Fibroblast of lung (primary cell): ENCODE measurements at regions not wholly inside any gene's neighbourhood (a gene's known extent, or its start where the extent isn't known, plus 50 kb on each side); places are given as distances from the start of the nearest gene placed in this dataset.

Experiments used
- DNase-seq, 2 donors: peaks; one replicate each; pipeline versions ENCODE4 v3.0.0 to v3.0.0-alpha.2; 2010; ENCODE audit warnings: low read depth in 2 of 2
- H2AFZ ChIP-seq: 2 replicates; pipeline ENCODE4 v1.5.1; 2012; ENCODE audit warnings: low read length, control low read depth, inconsistent platforms
- H3K27ac ChIP-seq: 2 replicates; pipeline ENCODE4 v1.5.1; 2011; ENCODE audit warnings: low read length, control low read depth; ENCODE audit not compliant: insufficient read depth
- H3K27me3 ChIP-seq: 2 replicates; pipeline ENCODE4 v1.5.1; 2011; ENCODE audit warnings: mild to moderate bottlenecking, low read length; ENCODE audit not compliant: control insufficient read depth, insufficient read depth
- H3K36me3 ChIP-seq: 2 replicates; pipeline ENCODE4 v1.5.1; 2011; ENCODE audit warnings: low read length; ENCODE audit not compliant: control insufficient read depth, insufficient read depth
- H3K4me1 ChIP-seq: 2 replicates; pipeline ENCODE4 v1.5.1; 2011; ENCODE audit warnings: low read length; ENCODE audit not compliant: control insufficient read depth, insufficient read depth; ENCODE audit errors: extremely low read depth
- H3K4me2 ChIP-seq: 2 replicates; pipeline ENCODE4 v1.5.1; 2011; ENCODE audit warnings: low read length, control low read depth; ENCODE audit not compliant: insufficient read depth; ENCODE audit errors: extremely low read depth
- H3K4me3 ChIP-seq, 4 experiments: fragments of 200-600 bp in 1 of 4; sonication (generic) in 1 of 4; replicated peaks in 1 of 4; 2 replicates each; pipeline ENCODE4 v1.5.1; 2011 to 2016; ENCODE audit warnings: low read length in 4 of 4, low read depth in 3 of 4, mild to moderate bottlenecking in 3 of 4, control low read depth in 2 of 4, inconsistent platforms in 1 of 4, mixed read lengths in 1 of 4; ENCODE audit not compliant: insufficient read depth in 1 of 4; ENCODE audit errors: control extremely low read depth in 1 of 4
- H3K79me2 ChIP-seq: 2 replicates; pipeline ENCODE4 v1.5.1; 2012; ENCODE audit warnings: mild to moderate bottlenecking, low read length, inconsistent platforms; ENCODE audit not compliant: control insufficient read depth, insufficient read depth
- H3K9ac ChIP-seq: 2 replicates; pipeline ENCODE4 v1.5.1; 2011; ENCODE audit warnings: mild to moderate bottlenecking, low read length, control low read depth; ENCODE audit not compliant: insufficient read depth
- H3K9me3 ChIP-seq: 2 replicates; pipeline ENCODE4 v1.5.1; 2012; ENCODE audit warnings: low read depth, low read length; ENCODE audit not compliant: control insufficient read depth, insufficient read depth
- H4K20me1 ChIP-seq: 2 replicates; pipeline ENCODE4 v1.5.1; 2011; ENCODE audit warnings: low read length; ENCODE audit not compliant: control insufficient read depth, insufficient read depth; ENCODE audit errors: extremely low read depth
- EZH2 ChIP-seq: IDR thresholded peaks from 2 replicates; pipeline ENCODE4 v1.5.1; 2012; ENCODE audit warnings: low read length, control low read depth, mild to moderate bottlenecking; ENCODE audit errors: missing control alignments
- TF ChIP-seq, protein P1 (sequence below), 2 donors: IDR thresholded peaks in 1 of 2; conservative IDR thresholded peaks in 1 of 2; 1 replicate in 1 of 2; 2 replicates in 1 of 2; pipeline ENCODE4 v1.5.1; 2011 to 2012; ENCODE audit warnings: low read length in 2 of 2, control low read depth in 1 of 2, inconsistent platforms in 1 of 2, low read depth in 1 of 2, mild to moderate bottlenecking in 1 of 2

DNA sequence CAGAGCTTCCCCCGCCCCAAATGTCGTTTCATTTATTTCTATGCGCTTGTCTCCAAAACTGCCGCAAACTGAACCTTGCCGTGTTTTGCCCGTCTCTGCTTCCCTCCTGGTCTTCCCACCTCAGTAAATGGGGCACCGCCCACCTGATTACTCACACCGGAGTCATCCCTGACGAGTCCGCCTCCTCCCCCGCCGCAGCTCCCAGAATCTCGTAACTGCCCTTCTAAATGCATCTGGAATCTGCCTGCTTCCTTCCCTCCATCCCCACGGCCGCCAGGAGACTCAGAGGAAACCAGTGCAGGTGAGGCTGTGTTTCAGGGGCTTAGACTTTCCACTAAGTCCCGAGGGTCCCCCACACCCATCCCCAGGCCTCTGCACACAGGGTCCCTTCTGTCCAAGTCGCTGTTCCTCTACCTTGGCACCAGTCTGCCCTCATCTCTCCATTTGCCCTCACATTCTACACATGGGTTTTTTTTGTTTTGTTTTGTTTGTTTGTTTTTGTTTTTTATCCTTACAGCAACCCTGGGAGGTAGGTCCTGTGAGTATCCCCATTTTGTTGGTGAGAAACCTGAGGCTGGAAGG is 62.6 kb upstream of the PHF21B start:
- no peak for TF ChIP-seq EZH2
- TF ChIP-seq, protein P1, sequence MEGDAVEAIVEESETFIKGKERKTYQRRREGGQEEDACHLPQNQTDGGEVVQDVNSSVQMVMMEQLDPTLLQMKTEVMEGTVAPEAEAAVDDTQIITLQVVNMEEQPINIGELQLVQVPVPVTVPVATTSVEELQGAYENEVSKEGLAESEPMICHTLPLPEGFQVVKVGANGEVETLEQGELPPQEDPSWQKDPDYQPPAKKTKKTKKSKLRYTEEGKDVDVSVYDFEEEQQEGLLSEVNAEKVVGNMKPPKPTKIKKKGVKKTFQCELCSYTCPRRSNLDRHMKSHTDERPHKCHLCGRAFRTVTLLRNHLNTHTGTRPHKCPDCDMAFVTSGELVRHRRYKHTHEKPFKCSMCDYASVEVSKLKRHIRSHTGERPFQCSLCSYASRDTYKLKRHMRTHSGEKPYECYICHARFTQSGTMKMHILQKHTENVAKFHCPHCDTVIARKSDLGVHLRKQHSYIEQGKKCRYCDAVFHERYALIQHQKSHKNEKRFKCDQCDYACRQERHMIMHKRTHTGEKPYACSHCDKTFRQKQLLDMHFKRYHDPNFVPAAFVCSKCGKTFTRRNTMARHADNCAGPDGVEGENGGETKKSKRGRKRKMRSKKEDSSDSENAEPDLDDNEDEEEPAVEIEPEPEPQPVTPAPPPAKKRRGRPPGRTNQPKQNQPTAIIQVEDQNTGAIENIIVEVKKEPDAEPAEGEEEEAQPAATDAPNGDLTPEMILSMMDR (conservative IDR thresholded peaks at IDR 0.05 in 1 of 2, IDR thresholded peaks at IDR 0.05 in 1 of 2; ENCODE audit: low read depth in 1 of 2, low read length in 2 of 2): no peak
- no peak overlapping the region for H3K9ac ChIP-seq
- peaks cover 7% of the 10 kb centered on the region for H3K27me3 ChIP-seq
- H3K4me2 ChIP-seq: peak overlapping the region; percentile 51
- DNase-seq: peak; percentile 48 to 87
- H4K20me1 ChIP-seq: no peaks in the 10 kb centered on the region
- H2AFZ ChIP-seq: no peak overlapping the region
- no peak overlapping the region for H3K4me3 ChIP-seq
- H3K36me3 ChIP-seq: no peaks in the 10 kb centered on the region
- no peaks in the 10 kb centered on the region for H3K9me3 ChIP-seq
- H3K79me2 ChIP-seq: no peaks in the 10 kb centered on the region
- peaks cover 3% of the 10 kb centered on the region for H3K4me1 ChIP-seq
- H3K27ac ChIP-seq: no peak overlapping the region

DNA sequence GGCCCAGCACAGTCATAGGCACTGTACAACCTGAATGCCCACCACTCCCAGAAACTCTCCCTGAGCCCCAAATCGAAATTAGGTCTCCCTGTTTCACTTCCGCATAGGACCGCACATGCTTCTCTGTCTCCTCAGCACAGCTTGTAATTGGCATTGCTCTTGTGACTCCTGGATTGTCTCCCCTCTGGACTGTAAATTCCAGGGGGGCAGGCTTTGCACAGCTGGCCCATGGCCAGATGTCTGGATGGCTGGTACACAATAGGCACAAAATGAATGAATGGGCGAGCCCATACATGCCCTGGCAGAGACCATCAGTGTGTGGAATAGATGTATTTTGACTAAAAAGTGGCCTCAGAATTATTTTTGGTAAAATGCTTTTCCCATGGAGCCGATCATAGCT is 63.3 kb upstream of the PHF21B start:
- no peak overlapping the region for H3K4me3 ChIP-seq
- H3K9me3 ChIP-seq: no peaks in the 10 kb centered on the region
- H2AFZ ChIP-seq: no peak overlapping the region
- H3K27me3 ChIP-seq: peaks cover 7% of the 10 kb centered on the region
- H3K4me2 ChIP-seq: no peak overlapping the region
- no peaks in the 10 kb centered on the region for H3K36me3 ChIP-seq
- no peak overlapping the region for H3K9ac ChIP-seq
- peaks cover 3% of the 10 kb centered on the region for H3K4me1 ChIP-seq
- TF ChIP-seq, protein P1 (conservative IDR thresholded peaks at IDR 0.05 in 1 of 2, IDR thresholded peaks at IDR 0.05 in 1 of 2; ENCODE audit: low read depth in 1 of 2, low read length in 2 of 2): no peak
- no peak for TF ChIP-seq EZH2
- no peak overlapping the region for H3K27ac ChIP-seq
- no peak for DNase-seq
- H3K79me2 ChIP-seq: no peaks in the 10 kb centered on the region
- no peaks in the 10 kb centered on the region for H4K20me1 ChIP-seq

DNA sequence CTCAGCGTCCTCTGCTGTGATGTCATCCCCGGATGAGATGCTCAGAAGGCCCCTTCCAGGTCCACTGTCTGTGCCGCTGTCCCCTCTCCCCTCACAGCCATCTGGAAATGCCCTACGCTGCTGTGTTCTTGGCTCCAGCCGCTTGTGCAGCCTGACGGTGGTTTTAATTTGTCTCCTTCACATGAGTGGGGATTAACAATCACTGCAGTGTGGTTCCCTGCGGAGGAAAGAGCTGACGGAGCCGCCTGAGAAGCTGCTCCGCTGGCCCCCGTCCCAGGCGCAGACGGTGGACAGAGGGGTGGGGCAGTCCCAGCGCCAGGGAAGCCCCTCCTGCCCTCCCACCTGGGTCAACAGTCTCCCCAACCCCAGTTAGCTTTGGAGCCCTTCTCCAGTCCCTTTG is 67.5 kb upstream of the PHF21B start:
- Histone ChIP-seq H3K79me2 (no peaks in the 10 kb centered on the region), H3K27ac (no peak overlapping the region), H3K36me3 (no peaks in the 10 kb centered on the region), H4K20me1 (no peaks in the 10 kb centered on the region), H3K9me3 (no peaks in the 10 kb centered on the region), H2AFZ (no peak overlapping the region), H3K4me2 (no peak overlapping the region), H3K9ac (no peak overlapping the region), H3K4me1 (peaks cover 3% of the 10 kb centered on the region), H3K4me3 (no peak overlapping the region), H3K27me3 (peaks cover 7% of the 10 kb centered on the region)
- no peak for TF ChIP-seq EZH2
- TF ChIP-seq, protein P1 (conservative IDR thresholded peaks at IDR 0.05 in 1 of 2, IDR thresholded peaks at IDR 0.05 in 1 of 2; ENCODE audit: low read depth in 1 of 2, low read length in 2 of 2): no peak
- DNase-seq: no peak
